NB4 (cell line): ENCODE measurements at regions not wholly inside any gene's neighbourhood (a gene's known extent, or its start where the extent isn't known, plus 50 kb on each side); places are given as distances from the start of the nearest gene placed in this dataset.

Experiments used
- POLR2A ChIP-seq: IDR thresholded peaks from 2 replicates; pipeline ENCODE4 v1.6.1; 2011; ENCODE audit warnings: mild to moderate bottlenecking; ENCODE audit not compliant: insufficient read length; ENCODE audit errors: extremely low read depth
- TF ChIP-seq, protein P1 (sequence below): IDR thresholded peaks from one replicate; pipeline ENCODE4 v1.5.1; 2012; ENCODE audit warnings: low read depth, low read length

DNA sequence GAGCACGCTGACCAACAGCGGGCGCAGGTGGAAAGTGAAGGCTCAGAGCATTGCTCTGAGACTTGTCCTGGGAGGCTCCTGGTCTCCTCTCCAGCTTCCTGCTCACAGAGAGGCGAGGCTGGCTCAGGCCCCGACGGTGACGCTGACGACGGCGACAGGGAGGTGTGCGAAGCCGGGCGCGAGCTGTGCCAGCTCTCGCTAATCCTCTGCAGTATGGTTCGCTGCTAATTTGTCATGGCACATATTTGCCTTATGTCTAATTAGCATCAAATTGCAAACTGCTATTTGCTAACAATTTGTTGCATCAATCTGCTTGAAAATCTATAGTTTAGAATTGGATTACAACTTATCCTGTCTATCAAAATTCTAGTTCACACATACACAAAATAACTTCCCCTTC is 469.8 kb upstream of the ZNF507 start:
- no peak for TF ChIP-seq POLR2A
- TF ChIP-seq, protein P1, sequence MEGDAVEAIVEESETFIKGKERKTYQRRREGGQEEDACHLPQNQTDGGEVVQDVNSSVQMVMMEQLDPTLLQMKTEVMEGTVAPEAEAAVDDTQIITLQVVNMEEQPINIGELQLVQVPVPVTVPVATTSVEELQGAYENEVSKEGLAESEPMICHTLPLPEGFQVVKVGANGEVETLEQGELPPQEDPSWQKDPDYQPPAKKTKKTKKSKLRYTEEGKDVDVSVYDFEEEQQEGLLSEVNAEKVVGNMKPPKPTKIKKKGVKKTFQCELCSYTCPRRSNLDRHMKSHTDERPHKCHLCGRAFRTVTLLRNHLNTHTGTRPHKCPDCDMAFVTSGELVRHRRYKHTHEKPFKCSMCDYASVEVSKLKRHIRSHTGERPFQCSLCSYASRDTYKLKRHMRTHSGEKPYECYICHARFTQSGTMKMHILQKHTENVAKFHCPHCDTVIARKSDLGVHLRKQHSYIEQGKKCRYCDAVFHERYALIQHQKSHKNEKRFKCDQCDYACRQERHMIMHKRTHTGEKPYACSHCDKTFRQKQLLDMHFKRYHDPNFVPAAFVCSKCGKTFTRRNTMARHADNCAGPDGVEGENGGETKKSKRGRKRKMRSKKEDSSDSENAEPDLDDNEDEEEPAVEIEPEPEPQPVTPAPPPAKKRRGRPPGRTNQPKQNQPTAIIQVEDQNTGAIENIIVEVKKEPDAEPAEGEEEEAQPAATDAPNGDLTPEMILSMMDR: no peak
